ENCODE measurements at regions not wholly inside any gene's neighbourhood (a gene's known extent, or its start where the extent isn't known, plus 50 kb on each side); places are given as distances from the start of the nearest gene placed in this dataset.

GRCh38 chr5:51539232-51539631 is 156.0 kb downstream of the ISL1 start:
- TF ChIP-seq CTCF (IDR thresholded peaks at IDR 0.05) (no peak), REST (IDR thresholded peaks at IDR 0.05; ENCODE audit: insufficient read depth in 1 of 2, low read depth in 2 of 2, low read length in 1 of 2) (no peak), TCF7L2 (IDR thresholded peaks at IDR 0.05; ENCODE audit: low read depth, low read length) (no peak)

All from Panc1 (cell line).